ENCODE measurements at regions not wholly inside any gene's neighbourhood (a gene's known extent, or its start where the extent isn't known, plus 50 kb on each side); places are given as distances from the start of the nearest gene placed in this dataset.
"Not testable (repeated sequence)": the region's sequence is repeated elsewhere in the genome, so short reads cannot be mapped to it uniquely, and the experiment has no call there.

DNA sequence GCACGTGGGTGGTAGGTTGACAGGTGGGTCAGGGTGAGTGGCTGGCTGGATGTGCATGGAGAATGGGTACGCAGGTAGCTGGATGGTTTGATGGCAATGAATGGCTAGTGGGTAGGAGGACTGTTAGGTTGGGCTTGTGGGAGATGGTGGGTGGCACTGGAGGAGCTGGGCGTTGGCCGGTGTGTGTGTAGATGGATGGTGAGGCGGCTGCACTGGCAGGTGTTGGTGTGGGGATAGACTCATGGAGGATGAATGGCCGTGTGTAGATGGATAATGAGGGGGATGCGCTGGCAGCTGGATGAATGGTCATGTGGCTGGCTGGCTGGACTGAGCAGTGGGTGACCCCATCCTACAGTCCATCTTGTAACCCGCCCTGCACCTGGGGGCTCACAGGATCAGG, 95.2 kb upstream of the LRPAP1 start:
- not testable (repeated sequence) for TF ChIP-seq POLR2A (IDR thresholded peaks at IDR 0.05)
- TF ChIP-seq, protein P1, sequence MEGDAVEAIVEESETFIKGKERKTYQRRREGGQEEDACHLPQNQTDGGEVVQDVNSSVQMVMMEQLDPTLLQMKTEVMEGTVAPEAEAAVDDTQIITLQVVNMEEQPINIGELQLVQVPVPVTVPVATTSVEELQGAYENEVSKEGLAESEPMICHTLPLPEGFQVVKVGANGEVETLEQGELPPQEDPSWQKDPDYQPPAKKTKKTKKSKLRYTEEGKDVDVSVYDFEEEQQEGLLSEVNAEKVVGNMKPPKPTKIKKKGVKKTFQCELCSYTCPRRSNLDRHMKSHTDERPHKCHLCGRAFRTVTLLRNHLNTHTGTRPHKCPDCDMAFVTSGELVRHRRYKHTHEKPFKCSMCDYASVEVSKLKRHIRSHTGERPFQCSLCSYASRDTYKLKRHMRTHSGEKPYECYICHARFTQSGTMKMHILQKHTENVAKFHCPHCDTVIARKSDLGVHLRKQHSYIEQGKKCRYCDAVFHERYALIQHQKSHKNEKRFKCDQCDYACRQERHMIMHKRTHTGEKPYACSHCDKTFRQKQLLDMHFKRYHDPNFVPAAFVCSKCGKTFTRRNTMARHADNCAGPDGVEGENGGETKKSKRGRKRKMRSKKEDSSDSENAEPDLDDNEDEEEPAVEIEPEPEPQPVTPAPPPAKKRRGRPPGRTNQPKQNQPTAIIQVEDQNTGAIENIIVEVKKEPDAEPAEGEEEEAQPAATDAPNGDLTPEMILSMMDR (IDR thresholded peaks at IDR 0.05 in 4 of 5, conservative IDR thresholded peaks at IDR 0.05 in 1 of 5) = not testable (repeated sequence)

Data from gastrocnemius medialis (tissue), 4 donors.